ENCODE measurements at regions not wholly inside any gene's neighbourhood (a gene's known extent, or its start where the extent isn't known, plus 50 kb on each side); places are given as distances from the start of the nearest gene placed in this dataset.

DNA sequence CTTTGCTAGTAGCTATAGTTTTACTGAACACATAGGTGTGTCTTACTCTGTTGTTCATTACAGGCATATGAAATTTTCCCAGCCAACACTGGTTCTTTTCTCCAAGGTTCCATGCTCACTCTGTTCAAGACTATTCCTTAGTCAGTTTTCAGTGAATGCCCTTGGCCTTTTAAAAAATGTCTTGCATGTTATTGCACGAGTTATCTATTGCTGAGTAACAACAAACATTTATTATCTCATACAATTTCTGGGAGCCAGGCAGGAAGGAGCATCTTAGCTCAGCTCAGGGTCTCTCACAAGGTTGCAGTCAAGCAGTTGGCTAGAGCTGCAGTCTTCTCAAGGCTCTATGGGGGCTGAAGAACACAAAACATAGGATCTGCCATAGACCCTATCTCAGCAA lies 223.5 kb downstream of the BTG1 start:
- TF ChIP-seq, protein P1, sequence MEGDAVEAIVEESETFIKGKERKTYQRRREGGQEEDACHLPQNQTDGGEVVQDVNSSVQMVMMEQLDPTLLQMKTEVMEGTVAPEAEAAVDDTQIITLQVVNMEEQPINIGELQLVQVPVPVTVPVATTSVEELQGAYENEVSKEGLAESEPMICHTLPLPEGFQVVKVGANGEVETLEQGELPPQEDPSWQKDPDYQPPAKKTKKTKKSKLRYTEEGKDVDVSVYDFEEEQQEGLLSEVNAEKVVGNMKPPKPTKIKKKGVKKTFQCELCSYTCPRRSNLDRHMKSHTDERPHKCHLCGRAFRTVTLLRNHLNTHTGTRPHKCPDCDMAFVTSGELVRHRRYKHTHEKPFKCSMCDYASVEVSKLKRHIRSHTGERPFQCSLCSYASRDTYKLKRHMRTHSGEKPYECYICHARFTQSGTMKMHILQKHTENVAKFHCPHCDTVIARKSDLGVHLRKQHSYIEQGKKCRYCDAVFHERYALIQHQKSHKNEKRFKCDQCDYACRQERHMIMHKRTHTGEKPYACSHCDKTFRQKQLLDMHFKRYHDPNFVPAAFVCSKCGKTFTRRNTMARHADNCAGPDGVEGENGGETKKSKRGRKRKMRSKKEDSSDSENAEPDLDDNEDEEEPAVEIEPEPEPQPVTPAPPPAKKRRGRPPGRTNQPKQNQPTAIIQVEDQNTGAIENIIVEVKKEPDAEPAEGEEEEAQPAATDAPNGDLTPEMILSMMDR (IDR thresholded peaks at IDR 0.05), result no peak
- TF ChIP-seq POLR2A (IDR thresholded peaks at IDR 0.05), result no peak
- DNase-seq (no peak), ATAC-seq (no peak)
- no peaks in the 10 kb centered on the region for H3K4me1 ChIP-seq
- no peaks in the 10 kb centered on the region for H3K9me3 ChIP-seq
- 67% methylated on average over 1 of the region's 1 CpG for WGBS (ENCODE audit: insufficient coverage, low coverage, low lambda C conversion rate, missing lambda C conversion rate)
- no peaks in the 10 kb centered on the region for H3K36me3 ChIP-seq
- no peak overlapping the region for H3K4me3 ChIP-seq
- H3K27me3 ChIP-seq, result no peaks in the 10 kb centered on the region
- intact Hi-C loops (cut with DNase I), result no loop called here
- H3K27ac ChIP-seq, result no peak overlapping the region

DNA sequence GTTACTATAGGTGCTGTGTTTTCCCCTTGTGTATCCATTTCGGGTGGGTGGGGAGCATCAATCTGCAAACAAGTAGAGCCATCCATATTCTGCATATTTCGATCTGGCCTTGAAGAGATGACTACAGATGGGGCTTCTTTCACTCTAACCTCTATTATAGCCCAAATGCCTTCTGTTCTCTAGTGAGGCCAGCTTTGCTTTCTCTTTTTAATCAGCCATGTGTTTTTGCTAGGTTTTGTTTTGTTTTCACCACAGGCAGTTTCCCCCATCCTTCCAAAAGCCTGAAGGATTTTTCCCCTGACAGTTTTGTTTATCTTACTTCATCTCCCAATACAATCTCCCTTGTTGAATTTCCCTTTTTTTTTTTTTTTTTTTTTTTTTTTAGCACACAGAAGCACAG lies 224.1 kb downstream of the BTG1 start:
- intact Hi-C loops (cut with DNase I), result no loop called here
- TF ChIP-seq, protein P1 (IDR thresholded peaks at IDR 0.05), result no peak
- TF ChIP-seq POLR2A (IDR thresholded peaks at IDR 0.05), result no peak
- no peaks in the 10 kb centered on the region for H3K36me3 ChIP-seq
- no peak for DNase-seq
- H3K9me3 ChIP-seq, result no peaks in the 10 kb centered on the region
- WGBS (ENCODE audit: insufficient coverage, low coverage, low lambda C conversion rate, missing lambda C conversion rate), result 100% methylated on average over 2 of the region's 2 CpGs
- no peak overlapping the region for H3K27ac ChIP-seq
- no peaks in the 10 kb centered on the region for H3K27me3 ChIP-seq
- no peak for ATAC-seq
- H3K4me1 ChIP-seq, result no peaks in the 10 kb centered on the region
- no peak overlapping the region for H3K4me3 ChIP-seq

- Histone ChIP-seq H3K4me3 (no peak overlapping the region), H3K9me3 (no peaks in the 10 kb centered on the region), H3K4me1 (no peaks in the 10 kb centered on the region), H3K27me3 (no peaks in the 10 kb centered on the region), H3K36me3 (no peaks in the 10 kb centered on the region), H3K27ac (no peak overlapping the region)
- WGBS (ENCODE audit: insufficient coverage, low coverage, low lambda C conversion rate, missing lambda C conversion rate), result no CpG with 5 or more reads among the region's 2 CpGs
- intact Hi-C loops (cut with DNase I), result no loop called here
- DNase-seq (no peak), ATAC-seq (no peak)
- TF ChIP-seq, protein P1 (IDR thresholded peaks at IDR 0.05), result no peak
- no peak for TF ChIP-seq POLR2A (IDR thresholded peaks at IDR 0.05)
These were observed 224.9 kb downstream of the BTG1 start for GRCh38 chr12:91920741-91921140.

DNA sequence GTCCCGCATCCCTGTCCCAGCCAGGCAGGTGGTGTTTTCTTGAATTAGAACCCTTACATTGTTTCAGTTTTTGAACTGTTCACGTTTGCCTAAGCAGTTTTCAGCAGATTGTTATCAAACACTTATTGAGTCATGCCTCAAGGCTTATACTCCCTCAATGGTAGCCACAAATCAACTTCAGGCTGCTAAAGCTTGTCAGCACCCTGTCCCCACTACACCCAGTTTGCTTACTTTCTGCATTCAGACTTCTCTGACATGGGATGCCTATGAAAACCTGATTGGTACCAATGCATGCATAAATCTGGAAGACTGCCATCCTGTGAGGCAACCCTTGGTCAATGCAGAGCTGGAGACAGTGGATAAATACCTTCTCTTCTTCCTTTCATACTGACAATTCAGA lies 225.4 kb downstream of the BTG1 start:
- no peak for DNase-seq
- no peak overlapping the region for H3K4me3 ChIP-seq
- no peaks in the 10 kb centered on the region for H3K4me1 ChIP-seq
- WGBS (ENCODE audit: insufficient coverage, low coverage, low lambda C conversion rate, missing lambda C conversion rate), result 68% methylated on average over 2 of the region's 2 CpGs
- no peaks in the 10 kb centered on the region for H3K27me3 ChIP-seq
- no peak for ATAC-seq
- intact Hi-C loops (cut with DNase I), result no loop called here
- TF ChIP-seq, protein P1 (IDR thresholded peaks at IDR 0.05), result no peak
- TF ChIP-seq POLR2A (IDR thresholded peaks at IDR 0.05), result no peak
- no peaks in the 10 kb centered on the region for H3K36me3 ChIP-seq
- no peak overlapping the region for H3K27ac ChIP-seq
- no peaks in the 10 kb centered on the region for H3K9me3 ChIP-seq

DNA sequence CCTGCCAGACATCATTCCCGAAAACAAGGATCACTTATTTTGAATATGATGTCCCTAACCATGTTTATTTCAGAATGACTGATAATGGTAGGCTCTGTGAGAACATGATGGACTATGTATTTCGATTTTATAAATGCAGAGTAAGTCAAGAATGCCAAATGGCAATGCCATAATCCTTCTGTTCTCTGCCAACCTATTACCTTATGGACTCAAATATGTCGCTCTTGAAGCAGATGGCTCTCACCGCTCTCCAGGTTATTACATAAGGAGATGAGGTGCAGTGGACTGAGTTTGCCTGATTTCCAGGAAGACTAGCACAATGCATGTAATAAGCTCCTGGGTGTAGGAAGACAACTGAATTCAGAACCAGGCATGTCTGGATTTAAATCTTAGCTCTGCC lies 227.2 kb downstream of the BTG1 start:
- 86% methylated on average over 4 of the region's 4 CpGs for WGBS (ENCODE audit: insufficient coverage, low coverage, low lambda C conversion rate, missing lambda C conversion rate)
- ATAC-seq, result no peak
- no peaks in the 10 kb centered on the region for H3K27me3 ChIP-seq
- no peak overlapping the region for H3K4me3 ChIP-seq
- intact Hi-C loops (cut with DNase I), result no loop called here
- DNase-seq, result no peak
- H3K4me1 ChIP-seq, result no peaks in the 10 kb centered on the region
- no peaks in the 10 kb centered on the region for H3K9me3 ChIP-seq
- TF ChIP-seq POLR2A (IDR thresholded peaks at IDR 0.05), result no peak
- TF ChIP-seq, protein P1 (IDR thresholded peaks at IDR 0.05), result no peak
- H3K36me3 ChIP-seq, result no peaks in the 10 kb centered on the region
- no peak overlapping the region for H3K27ac ChIP-seq

All from right lobe of liver (tissue), 6 donors.